ENCODE measurements at regions not wholly inside any gene's neighbourhood (a gene's known extent, or its start where the extent isn't known, plus 50 kb on each side); places are given as distances from the start of the nearest gene placed in this dataset.

- no peak for DNase-seq
Observed at GRCh38 chr9:80883826-80884579, 805.3 kb downstream of the TLE1 start.

GRCh38 chr9:80883426-80883825 lies 805.9 kb downstream of the TLE1 start:
- no peak for DNase-seq

GRCh38 chr9:80881940-80882339 lies 807.4 kb downstream of the TLE1 start:
- DNase-seq, result no peak

- DNase-seq, result no peak
Observed at GRCh38 chr9:80881320-80881719, 808.0 kb downstream of the TLE1 start.

GRCh38 chr9:80878556-80878955 lies 810.8 kb downstream of the TLE1 start:
- DNase-seq, result no peak

GRCh38 chr9:80875947-80876346 lies 813.4 kb downstream of the TLE1 start:
- no peak for DNase-seq

GRCh38 chr9:80874276-80874675 lies 815.1 kb downstream of the TLE1 start:
- no peak for DNase-seq

GRCh38 chr9:80873861-80874260 lies 815.5 kb downstream of the TLE1 start:
- DNase-seq, result no peak

- DNase-seq, result no peak
Observed at GRCh38 chr9:80871596-80871995, 817.8 kb downstream of the TLE1 start.

- no peak for DNase-seq
Observed at GRCh38 chr9:80867731-80868130, 821.6 kb downstream of the TLE1 start.

GRCh38 chr9:80866576-80867227 lies 822.6 kb downstream of the TLE1 start:
- DNase-seq, result no peak

GRCh38 chr9:80866121-80866520 lies 823.2 kb downstream of the TLE1 start:
- DNase-seq, result no peak

GRCh38 chr9:80843028-80843427 lies 846.3 kb downstream of the TLE1 start:
- no peak for DNase-seq

- DNase-seq, result no peak
Observed at GRCh38 chr9:80842389-80842788, 847.0 kb downstream of the TLE1 start.

- no peak for DNase-seq
Observed at GRCh38 chr9:80841888-80842287, 847.5 kb downstream of the TLE1 start.

- no peak for DNase-seq
Observed at GRCh38 chr9:80839821-80840675, 849.3 kb downstream of the TLE1 start.

- no peak for DNase-seq
Observed at GRCh38 chr9:80836013-80836412, 853.3 kb downstream of the TLE1 start.

GRCh38 chr9:80831751-80832150 lies 857.6 kb downstream of the TLE1 start:
- no peak for DNase-seq

GRCh38 chr9:80811656-80812055 lies 877.7 kb downstream of the TLE1 start:
- no peak for DNase-seq

GRCh38 chr9:80811003-80811402 lies 878.3 kb downstream of the TLE1 start:
- DNase-seq, result no peak

- DNase-seq, result no peak
Observed at GRCh38 chr9:80806671-80807070, 882.7 kb downstream of the TLE1 start.

GRCh38 chr9:80804873-80805272 lies 884.5 kb downstream of the TLE1 start:
- DNase-seq, result no peak

GRCh38 chr9:80797831-80798688 lies 891.3 kb downstream of the TLE1 start:
- DNase-seq, result no peak
